NCI-H2107 treated with DMSO at 0.1 percent for 48 hours (cell line): ENCODE measurements at regions not wholly inside any gene's neighbourhood (a gene's known extent, or its start where the extent isn't known, plus 50 kb on each side); places are given as distances from the start of the nearest gene placed in this dataset.
A peak's percentile ranks its signal among the peaks of the same experiment; 100 is the strongest.

Source experiments
- DNase-seq: peaks from one replicate; lab custom pipeline; 2025; ENCODE audit not compliant: unreplicated experiment; lab: John Stamatoyannopoulos, UW

DNA sequence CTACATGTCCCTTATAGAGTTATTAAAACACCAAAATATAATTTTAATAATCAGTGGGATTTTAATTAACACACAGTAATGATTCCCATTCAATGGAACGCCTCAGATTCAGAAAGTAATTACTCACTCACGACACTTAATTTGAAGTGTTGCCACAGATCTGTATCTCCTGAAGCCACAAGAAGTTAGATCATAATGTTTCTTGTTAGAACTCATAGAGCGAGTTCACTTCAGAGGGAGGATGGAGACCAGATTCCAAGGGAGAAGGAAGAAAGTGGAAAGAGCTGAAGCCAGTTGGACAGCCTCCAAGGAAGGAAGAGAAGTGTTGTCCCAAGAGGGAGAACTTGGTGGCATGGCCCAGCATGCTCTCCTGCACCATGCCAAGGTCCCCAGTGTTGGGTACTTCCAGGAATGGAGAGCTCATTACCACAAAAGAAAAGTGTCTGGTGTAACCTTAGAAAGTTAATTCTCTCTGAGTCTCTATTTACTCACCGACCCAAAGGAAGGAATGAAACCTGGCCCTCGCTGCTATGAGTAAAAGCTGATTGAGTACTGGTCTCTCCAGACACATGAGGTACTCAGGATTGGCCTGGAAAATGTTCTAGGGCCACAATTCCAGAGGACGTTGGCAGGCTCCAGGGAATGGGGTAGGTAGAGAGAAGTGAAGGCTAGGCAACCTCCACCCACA lies 305.4 kb downstream of the BCL11B start:
- no peak for DNase-seq

DNA sequence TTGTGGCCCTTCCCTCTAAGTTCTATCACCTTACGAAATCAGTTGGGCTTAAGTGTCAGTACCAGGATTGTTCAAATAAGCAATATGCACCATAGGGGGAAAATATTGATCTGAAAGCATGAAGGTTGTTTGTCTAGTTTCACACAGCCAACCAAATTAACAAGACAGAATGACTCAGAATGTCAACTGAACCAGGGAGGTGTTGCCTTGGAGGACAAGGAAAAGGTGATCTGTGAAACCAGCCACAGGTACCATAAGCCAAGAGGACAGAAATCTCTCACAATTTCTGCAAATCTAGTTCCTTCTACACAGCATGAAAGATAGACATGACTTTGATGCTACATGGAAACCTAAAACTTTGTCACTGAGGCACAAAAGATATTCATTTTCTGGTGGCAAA lies 297.9 kb downstream of the BCL11B start:
- DNase-seq = no peak

DNA sequence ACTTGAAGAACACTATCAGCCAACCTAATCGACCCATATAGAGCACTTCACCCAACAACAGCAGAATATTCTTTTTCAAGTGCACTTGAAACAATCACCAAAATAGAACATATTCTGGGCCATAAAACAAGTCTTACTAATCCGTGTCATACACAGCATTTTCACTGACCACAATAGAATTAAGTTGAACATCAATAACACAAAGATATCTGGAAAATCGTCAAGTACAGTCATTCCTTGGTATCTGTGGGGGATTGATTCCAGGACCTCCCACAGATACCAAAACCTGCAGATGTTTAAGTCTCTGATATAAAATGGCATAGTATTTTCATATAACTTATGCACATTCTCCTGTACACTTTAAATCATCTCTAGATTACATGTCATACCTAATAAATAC lies 295.7 kb downstream of the BCL11B start:
- DNase-seq = no peak

DNA sequence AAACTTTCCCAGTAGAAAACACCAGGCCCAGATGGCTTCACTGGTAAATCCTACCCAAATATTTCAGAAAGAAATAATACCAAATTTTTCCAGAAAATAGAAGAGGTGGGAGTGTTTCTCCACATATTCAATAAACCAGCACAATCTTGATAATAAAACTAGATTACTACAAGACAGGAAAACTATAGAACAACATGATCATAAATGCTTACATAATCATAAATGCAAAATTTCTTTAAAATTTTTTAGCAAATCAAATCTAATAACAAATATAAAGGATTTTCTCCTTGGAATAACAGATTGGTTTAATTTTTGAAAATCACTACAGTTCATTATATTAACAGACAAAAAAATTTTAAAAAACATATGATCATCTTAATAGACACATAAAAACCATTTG lies 294.5 kb downstream of the BCL11B start:
- DNase-seq = no peak

DNA sequence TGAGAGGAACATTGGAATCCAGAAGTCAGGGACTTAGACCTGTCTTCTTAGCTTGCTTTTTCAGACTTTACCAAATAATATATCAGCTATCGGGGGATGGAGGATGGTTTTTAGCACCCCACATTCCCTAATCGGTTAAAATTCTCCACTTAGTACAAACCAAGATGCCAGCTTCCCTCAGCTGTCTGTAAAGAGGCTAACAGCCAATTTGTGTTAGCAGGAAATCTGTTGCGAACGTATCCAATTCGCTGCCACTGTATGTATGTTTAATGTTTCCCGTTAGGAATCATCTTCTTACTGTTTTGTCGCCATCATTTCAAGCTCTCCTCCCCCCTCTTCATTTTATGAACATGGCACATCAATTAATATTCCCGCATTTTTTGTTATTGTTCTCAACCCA lies 289.0 kb downstream of the BCL11B start:
- no peak for DNase-seq

DNA sequence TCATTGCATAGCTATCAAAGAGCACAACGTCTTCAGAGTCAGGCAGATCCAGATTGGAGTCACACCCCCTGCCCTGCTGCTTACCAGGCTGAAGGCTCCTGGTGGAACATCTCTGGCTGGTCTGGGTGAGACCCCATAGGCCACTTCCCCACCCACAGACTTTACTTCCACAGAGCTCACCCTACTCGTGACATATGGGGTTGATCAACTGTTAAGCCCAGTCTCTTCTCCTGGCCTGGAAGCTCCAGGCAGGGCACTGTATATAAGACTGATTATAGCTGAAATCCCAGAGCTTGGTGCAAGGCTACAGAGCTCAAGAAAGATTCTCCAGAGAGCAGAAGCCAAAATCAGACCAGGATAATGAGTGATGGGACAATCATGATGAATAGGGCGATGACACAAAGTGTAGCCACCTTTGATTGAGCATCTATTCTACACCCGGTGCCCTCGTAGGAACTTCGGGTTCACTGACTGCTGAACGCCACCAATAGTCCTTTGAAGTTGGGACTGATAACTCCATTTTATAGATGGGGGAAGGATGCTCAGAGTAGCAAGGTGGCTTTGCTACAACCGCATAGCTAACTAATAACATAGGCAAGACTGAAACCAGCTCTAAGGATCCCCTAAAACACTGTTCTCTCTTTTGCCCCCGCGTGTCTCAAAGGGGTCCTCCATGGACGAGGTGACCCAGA lies 287.8 kb downstream of the BCL11B start:
- no peak for DNase-seq

DNA sequence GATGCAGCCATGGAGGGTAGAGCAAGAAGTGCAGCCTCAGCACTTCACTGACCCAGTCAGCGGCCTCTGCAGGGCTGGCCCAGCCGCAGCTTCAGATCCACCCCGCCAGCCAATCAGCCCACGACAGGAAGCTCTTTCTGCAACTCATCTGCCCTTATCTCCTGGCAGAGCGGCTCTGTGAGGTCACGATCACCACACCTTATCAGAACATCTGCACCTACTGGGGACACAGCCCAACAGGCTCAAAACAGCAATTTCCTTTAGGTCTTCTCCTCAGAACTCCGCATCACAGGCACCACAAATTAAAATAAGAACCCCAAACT lies 287.3 kb downstream of the BCL11B start:
- no peak for DNase-seq

DNA sequence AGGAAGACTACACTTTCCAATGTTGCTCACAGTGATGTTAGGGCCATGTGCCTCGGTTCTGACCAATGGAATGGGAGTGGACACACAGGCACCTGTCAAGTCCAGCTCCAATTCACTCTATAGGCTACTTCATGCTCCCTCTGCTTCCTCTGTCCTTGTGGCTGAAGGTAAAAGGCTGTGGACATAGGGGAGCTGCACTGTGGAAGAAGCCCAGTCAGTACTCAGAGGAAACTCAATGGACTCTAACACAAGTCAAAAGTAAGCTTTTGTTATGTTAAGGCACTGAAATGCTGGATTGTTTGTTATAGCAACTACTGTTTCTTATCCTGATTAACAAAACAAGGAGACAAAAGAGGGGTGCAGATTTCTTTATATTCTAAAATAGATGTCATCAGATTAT lies 278.2 kb downstream of the BCL11B start:
- DNase-seq = no peak

DNA sequence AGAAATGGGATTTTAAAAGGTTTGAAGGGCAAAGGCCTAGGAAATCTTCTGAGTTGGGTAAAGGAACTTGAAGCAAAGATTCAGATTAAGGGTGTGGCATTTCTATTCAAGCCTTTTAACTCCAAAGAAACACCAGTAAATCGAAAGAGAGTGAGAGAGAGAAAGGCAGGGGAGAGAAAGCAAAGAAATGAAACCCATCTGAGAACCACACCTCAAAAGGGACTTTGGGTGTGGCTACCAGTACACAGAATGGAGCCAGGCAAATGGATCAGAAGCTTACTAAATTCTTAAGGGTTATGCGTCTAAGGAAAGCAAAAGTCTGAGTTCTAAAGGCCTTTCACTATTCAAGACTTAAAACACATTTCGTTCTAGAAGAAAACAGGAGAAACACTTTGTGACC lies 277.4 kb downstream of the BCL11B start:
- no peak for DNase-seq

DNA sequence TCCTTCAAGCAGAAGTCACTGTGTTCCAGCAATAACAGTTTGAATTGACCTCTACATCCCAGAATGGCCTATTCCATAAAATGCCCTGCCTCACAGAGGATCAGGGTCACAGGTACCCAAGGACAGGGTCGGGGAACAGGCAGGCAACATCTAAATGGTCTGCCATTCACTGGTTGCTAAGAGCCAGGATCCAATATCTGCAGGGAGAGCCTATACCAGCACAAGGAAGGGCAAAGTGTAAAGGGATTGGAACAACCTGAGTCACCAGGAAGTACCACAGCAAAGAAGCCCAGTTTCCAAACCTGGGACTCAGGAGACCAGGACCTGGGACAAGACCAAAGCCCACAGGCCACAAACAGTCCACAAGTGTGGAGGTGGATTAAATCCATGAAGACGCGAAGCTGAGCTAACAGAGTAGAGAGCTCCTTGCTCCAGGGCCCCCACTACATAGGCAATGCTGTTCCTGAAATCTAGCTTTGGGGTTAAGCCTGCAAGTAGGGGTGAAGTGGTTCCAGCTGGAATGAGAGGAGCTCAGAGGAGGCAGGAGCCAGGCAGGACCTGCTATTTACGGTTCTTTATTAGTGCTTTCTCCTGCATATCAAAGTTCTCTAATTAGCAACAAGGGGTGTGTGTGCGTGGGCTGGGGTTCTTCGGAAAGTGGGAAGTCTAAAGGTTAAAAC lies 274.3 kb downstream of the BCL11B start:
- no peak for DNase-seq

DNA sequence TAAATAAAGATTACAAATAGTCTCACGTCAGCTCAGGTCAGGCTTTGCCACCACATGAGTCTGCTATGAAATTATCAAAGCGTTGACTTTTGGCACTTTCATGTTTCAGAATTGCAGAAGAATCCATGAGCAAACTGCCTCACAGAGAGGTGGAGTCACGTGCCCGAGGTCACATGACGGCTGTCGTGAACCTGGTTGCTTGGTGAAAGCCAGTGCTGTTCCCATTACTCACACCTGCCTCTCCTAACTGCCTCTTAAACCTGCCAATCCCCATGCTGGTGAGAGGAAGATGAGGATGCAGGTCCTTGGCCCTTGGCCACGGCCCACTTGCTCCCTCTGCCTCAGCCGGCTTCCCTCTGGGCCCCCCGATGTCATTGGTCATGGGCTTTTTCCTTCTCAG lies 272.7 kb downstream of the BCL11B start:
- DNase-seq = no peak

DNA sequence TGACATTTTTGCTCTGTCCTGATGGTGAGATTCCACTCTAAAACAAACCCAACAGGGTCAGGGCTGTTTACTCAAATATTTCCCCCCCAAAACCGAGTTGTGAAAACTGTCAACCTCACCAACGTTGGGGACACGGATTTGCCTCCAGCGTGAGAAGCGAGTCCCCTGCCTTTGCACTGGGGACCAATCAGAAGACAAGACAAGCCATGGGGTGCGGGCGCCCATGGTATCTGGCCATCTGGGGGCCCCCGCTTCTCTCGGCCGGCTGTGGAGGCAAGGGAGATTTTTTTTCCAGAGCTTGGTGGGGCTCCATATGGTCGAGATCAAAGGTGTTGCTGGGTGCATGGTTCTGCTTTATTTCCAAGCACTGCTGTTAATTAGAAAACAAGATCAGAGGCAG lies 272.1 kb downstream of the BCL11B start:
- no peak for DNase-seq

DNA sequence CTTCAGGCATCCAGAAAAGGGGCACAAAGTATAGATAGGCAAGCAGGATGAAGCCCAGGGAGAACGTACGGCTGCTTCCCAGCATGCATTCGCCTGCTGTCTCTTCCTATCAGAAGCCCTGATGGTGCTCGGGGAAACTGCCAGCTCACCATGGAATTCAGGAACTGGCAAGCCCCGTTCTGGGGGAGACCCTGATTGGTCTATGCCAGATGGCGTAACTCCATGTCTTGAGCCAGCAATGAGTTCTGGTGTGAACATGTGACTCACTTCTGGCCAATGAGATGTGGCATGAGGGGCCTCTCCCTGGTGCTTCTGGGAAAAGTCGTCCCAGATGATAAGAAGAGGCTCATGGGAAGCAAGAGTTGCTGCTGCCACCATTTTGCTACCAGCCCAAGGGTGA lies 270.8 kb downstream of the BCL11B start:
- DNase-seq = no peak

DNA sequence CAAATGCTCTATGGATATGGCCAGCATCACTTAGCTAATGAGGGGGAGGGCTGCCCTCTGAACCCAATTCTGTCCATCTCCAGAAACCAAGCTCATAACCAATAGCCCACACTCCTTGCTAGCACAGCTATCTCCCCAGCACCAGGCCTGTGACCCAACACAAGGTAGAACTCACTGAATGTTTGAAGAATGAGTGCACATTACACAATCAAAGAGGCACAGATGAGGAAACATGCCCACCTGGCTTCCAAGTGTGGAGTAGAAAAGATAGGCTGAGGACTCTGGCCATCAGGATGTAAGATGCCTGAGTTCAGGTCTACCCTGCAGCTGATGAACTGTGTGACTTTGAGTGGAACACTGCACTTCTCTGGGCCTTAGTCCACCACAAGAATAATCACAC lies 268.4 kb downstream of the BCL11B start:
- no peak for DNase-seq

DNA sequence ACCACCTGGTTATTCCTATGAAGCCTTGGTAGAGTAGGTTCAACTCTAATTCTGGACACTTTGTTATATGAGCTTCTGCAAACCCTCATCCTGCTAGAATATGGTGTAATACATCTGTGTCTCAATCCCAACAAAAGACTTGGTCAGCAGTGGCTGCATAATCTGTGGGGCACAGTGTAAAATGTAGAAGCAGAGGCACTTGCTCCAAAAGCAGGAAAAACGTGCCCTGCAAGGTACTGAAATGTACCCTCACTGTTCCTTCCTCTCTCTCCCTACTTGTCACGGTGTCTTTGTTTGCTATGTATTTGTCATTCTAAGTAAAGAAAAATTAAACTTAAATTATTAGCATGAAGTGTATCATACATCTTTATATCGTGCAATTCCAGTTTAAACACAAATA lies 267.9 kb downstream of the BCL11B start:
- DNase-seq = no peak

DNA sequence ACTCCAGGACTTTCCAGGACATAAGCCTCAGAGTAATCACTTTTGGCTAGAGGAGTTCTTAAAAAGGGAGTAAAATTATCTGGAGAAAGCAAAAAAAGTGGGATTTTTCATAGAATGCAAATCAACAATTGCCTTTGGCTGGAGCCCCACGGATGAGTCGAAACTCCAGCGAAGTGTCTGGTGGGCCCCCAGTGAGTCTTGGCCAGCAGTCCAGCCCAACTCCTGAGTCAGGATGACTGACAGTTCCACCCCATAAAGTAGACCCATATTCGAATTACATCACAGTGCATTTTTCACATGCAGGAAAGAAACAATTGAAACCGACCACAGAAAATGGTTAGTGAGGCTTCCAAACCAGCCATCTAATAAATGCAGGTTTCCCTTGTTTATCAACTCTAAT lies 265.7 kb downstream of the BCL11B start:
- no peak for DNase-seq

DNA sequence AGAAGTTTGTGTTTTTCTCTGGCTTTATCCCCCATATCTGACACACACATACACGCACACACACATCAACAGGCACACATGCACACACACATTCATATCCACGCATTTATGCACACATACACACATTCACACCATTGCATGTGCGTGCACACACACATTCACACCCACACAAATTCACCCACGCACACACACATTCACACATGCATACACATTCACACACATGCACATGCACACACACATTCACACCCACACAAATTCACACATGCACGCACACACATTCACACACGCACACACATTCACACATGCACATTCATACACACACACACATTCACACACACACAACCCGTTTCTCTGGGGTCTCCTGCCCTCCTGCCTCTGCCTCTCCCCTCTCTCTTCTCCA lies 264.2 kb downstream of the BCL11B start:
- DNase-seq = no peak

DNA sequence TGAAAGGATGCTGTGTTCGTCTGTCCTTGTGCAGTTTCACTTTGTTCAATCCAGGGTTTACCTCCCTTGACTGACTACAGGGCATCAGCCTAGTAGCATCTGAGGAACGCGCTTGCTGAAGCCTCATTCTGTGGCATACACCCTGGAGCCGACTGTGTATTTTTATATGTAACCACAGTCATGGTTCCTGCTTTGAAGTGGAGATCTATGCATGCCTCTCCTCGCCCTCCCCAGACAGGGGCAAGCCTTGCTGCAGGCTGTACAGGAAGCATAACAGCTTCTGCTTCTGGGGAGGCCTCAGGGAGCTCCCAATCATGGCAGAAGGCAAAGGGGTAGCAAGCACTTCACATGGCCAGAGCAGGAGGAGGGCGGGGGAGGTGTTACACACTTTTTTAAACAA lies 262.1 kb downstream of the BCL11B start:
- no peak for DNase-seq

DNA sequence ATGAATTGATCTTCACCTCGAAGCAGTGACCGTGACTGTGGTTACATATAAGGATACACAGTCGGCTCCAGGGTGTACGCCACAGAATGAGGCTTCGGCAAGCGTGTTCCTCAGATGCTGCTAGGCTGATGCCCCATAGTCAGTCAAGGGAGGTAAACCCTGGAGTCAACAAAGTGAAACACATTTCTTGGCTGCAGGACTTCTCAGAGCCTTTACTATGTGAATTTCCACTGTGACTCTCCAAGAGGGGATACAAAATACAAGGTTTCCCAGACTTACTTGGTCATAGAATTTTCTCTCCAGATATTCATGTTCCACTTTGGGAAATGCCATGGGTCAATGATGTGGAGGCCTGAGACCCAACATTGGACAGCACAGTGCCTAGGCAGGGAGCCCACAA lies 260.6 kb downstream of the BCL11B start:
- DNase-seq = no peak

DNA sequence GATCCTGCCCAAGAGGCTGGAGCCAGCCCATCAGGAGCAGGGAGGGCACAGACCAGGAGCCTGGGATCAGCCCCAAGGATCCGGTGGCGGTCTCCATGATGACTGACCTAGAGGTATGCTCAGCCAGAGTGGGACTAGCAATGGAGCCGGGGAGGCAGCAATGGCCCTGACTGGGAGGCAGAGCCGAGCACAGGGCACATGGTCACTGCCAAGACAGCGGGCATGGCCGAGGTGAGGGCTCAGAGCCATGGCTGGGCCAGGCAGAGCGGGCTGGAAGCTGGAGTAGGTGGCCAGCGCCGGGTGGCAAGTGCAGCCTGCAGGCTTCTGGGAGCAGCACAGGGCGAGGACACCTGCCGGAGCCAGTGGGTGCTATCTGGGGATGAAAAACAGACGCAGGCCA lies 259.3 kb downstream of the BCL11B start:
- no peak for DNase-seq

DNA sequence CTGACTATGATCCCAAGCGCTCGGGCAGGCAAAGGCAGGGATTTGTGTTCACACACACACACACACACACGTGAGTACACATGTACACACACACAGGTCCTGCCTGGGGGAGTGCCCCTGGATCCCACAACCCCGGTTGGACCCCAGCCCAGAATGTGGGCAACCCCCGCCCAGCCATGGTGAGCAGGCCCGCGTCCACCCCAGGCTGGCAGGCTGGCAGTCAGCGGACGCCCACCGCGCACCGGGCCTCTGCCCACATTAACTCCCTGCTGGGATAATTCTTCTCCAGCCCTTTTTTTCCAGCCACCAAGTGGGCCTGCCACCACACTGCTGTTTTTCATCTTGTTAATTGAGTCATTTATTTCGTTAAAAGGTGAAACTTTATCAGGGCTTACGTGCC lies 256.2 kb downstream of the BCL11B start:
- DNase-seq = peak; percentile 95

DNA sequence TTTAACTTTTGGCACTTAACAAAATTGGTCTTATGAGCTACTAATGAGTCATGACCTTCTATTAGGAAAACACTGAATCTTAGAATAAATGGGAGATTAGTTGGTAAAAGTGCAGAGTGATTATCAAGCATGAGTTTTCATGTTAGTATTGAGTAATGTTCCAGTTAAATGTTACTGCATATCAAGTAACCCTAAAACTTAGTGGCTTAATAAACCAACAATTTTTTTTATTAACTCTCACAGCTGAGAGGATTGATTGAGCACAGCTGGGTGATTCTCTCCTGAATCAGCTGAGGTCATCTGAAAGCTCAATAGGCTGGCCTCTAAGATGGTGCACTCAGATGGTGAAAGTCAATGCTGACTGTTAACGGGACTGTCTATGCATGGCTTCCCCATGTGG lies 248.6 kb downstream of the BCL11B start:
- DNase-seq = no peak

DNA sequence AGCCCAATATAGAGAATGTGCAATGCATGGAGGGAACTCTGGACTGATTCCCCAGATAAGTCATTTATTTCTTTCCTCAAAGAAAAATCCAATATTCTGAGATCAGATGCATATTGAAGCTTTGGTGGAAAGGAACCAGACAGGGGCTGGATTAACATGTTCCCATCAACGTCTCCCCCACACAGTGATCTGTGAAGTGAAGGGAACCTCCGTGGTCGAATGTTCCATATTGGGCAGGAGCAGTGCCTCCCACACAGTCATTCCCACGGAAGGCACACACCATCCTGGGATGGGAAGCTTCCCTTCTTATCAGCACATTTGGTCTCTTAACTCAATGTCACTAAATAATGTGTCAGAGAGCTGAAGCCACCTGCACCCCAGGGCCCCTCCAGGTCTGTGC lies 247.1 kb downstream of the BCL11B start:
- DNase-seq = no peak
